Epidermal melanocyte (primary cell): ENCODE measurements at regions not wholly inside any gene's neighbourhood (a gene's known extent, or its start where the extent isn't known, plus 50 kb on each side); places are given as distances from the start of the nearest gene placed in this dataset.
"Not testable (repeated sequence)": the region's sequence is repeated elsewhere in the genome, so short reads cannot be mapped to it uniquely, and the experiment has no call there.

Experiments
- DNase-seq: peaks from one replicate; pipeline ENCODE4 v3.0.0; 2011; ENCODE audit warnings: low spot score; ENCODE audit not compliant: insufficient read length

DNA sequence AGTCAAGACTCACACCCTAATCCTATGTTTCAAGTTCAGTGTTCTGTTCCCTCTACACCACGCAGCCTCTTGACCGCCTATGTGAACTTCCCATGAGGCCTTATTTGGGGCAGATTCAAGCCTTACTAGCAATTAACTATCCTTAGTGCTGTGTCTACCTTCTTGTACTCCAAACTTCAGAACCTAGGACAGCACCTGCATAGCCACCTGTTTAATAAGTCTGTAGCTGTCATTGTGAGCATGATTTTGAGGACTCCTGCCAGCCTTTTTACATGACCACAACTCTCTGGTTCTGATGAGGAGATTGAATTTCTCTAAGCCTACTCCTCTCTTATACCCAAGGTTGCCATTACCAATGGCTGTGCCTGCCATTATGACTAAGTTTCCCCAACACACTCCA lies 50.8 kb upstream of the PCSK1 start:
- no peak for DNase-seq

DNA sequence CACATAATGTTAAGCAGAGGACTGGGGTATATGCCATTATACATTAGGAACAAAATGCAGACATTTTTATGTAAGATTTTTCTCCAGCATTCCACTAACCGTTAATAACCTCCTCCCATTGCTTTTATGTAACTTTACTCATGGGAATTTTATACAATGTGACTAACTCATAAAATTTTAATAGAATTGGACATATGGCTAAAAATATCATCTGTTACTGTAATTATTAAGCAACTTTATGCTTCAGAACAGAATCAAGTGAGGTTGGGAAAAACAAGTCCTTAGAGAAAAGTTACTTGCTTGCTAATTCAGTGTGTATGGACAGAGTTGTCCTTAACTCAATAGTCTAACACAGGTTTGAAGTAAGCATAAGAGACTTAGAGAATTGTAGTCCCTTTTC lies 54.8 kb upstream of the PCSK1 start:
- no peak for DNase-seq

DNA sequence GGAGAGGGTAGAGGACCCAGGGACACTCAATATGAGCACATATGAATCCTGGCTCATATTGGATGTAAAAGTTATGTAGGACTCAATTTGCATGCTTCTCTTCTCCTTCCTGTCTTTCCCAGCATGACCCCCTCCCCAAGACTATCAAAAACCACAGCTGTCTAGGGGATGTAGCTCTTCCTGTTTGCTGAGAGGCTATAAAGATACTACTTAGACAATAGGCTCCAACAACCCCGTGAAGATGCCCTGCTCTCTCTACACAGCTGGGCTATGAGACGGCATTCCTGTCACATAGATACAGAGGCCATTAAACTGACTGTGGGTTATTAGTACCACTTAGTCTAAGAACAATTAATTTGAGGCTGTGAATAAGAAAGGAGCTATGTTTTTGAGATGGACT lies 56.5 kb upstream of the PCSK1 start:
- no peak for DNase-seq

DNA sequence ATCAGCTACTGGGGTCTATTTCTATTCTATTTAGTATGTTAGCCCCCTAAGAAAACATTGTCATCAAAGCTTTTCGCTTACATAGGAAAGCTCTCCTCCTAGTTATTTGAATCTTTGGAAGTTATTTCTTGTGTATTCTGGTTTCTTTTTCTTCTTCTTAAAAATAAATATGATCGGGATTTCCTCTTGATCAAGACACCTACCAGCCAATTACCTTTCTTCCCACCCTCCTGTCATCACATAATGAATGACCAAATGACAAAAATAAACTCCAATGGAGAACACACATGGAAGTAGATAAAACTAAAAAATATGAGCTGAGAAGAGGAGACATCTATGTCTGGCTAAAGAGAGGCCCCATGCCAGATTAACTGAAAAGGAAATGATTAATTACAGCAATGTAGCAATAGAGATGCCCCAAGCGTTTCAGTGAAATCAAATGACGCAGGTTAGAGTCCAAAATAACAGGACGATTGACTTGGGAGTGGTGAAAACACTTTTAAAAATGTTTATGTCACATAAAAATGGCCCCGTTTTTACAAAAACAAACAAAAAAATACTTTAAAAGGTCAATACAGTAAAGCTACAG lies 59.5 kb upstream of the PCSK1 start:
- no peak for DNase-seq

DNA sequence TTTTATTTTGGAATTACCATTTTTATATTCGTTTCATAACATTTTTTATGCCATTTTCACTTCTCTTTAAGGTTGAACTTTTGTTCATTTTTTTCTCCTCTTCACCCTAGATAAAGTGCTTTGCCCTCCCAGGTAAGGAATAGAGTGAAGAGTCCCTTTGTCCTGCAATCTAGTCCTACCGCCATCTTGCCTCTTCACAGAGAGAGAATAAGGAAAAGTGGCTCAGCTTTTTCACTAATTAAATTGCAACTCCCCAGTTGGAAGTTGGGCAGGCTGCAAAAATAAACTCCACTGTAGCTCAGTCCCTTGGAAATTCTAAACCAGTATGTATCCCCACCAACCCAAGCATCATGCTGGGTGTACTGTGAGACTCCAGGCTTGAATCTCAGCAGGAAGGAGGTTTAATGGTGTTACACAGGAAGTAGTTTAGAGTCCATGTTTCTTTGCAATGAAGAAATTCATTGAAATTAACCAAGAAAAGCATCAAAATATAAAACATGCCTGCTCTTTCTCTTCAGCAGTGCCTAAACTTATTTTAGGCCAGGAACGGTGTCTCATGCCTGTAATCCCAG lies 60.3 kb upstream of the PCSK1 start:
- no peak for DNase-seq

DNA sequence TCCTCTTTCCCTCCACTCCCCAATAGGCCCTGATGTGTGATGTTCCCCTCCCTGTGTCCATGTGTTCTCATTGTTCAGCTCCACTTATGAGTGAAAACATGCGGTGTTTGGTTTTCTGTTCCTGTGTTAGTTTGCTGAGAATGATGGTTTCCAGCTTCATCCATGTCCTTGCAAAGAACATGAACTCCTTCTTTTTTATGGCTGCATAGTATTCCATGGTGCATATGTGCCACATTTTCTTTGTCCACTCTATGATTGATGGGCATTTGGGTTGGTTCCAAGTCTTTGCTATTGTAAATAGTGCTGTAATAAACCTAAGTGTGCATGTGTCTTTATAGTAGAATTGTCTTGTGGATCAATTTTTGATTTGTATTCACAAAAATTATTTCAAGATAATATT lies 62.4 kb upstream of the PCSK1 start:
- not testable (repeated sequence) for DNase-seq

DNA sequence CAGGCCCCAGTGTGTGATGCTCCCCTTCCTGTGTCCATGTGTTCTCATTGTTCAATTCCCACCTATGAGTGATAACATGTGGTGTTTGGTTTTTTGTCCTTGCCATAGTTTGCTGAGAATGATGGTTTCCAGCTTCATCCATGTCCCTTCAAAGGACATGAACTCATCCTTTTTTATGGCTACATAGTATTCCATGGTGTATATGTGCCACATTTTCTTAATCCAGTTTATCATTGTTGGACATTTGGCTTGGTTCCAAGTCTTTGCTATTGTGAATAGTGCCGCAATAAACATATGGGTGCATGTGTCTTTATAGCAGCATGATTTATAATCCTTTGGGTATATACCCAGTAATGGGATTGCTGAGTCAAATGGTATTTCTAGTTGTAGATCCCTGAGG lies 64.0 kb upstream of the PCSK1 start:
- not testable (repeated sequence) for DNase-seq

DNA sequence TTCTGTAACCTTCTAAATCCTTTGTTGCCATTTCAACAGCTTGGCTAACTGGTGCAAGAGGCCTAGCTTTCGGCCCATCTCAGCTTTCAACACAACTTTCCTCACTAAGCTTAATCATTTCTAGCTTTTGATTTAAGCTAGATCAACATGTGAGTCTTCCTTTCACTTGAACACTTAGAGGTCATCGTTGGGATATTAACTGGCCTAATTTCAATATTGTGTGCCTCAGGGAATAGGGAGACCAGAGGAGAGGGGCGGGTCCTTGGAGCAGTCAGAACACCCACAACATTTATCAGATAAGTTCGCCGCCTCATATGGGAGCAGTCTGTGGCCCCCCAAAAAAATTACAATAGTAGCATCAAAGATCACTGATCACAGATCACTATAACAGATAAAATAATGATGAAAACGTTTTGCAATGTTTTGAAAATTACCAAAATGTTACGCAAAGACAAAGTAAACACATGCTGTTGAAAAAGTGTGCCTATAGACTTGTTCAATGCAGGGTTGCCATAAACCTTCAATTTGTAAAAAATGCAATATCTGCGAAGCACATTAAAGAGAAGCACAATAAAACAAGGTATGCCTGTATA lies 66.8 kb upstream of the PCSK1 start:
- no peak for DNase-seq

DNA sequence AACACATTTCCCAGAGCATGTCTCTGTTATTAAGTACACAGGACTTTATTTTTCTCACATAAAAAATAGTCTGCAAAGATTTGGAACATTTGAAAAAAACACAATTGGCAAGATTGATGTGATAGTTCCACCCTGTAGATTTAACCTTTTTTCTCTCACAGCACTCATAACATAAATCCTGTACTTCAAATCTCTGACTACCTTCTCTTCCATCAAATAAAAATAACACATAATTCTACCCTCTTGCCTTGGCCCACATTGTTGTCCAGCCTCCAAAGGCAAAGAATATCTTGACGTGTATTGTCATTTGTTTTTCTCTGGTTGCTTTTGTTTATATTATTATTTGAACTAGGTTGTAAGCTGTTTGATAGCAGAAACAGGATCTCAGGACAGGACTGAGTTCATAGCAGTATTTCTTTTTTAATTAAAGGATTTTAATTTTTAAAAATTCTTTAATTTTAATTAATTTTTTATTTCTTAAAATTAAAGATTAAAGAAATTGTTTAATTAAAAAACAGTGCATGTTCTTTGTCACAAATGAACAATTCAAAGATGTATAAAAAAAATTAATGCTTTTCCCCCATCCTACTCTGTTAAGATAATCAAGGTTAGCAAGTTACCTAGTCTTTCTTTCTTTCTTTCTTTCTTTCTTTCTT lies 69.1 kb upstream of the PCSK1 start:
- DNase-seq: no peak

DNA sequence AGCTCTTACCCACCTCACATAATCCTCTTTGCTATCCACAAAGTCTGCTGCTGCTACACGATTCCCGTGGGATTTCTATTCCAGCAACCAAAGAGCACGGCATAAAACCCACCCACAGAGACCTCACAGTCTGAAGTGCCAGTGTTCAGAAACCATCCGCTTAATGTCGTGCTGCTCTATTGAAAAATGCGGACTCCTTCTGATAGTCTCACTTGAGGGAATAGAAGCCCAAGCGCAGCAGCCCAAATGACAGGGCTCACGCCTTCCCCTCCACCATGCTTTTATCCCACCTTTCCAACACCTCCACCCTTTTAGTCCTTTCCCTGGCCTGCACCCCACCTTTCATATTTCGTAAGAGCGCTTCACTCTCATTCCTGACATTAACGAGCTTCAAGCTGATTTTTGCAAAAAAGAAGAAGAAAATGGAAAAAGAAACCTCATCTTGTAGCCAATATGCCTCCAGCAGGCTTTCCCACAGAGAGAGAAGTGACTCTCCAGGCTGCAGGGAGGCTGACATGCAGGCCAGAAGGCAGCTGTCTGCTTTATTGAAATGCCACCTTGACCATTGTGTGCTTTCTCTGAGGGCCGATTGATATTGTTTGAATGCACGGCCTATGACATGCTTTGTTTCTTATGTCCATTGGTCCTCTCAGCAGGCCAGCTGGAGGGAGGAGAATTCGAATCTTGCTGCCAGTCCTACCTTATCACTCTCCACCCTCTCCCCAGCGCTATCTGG lies 70.6 kb upstream of the PCSK1 start:
- DNase-seq: no peak

DNA sequence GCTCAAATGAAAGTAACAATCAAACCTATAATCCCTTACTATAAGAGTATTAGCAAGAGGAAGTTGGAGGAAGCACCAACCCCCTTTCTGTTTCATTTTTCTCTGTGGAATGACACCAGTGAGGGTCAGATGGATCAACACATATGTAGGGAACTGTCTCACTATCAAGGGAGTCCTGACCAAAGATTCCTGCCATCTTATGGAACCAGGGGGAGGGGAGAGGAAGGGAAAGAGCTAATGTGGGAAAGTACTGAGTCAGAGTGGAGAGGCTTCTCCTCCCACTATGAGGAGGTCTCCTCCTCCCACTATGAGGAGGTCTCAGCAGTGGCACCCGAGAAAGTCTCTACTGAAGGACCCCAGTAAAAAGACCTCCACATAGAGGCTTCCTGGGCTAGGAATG lies 73.3 kb upstream of the PCSK1 start:
- DNase-seq: no peak

DNA sequence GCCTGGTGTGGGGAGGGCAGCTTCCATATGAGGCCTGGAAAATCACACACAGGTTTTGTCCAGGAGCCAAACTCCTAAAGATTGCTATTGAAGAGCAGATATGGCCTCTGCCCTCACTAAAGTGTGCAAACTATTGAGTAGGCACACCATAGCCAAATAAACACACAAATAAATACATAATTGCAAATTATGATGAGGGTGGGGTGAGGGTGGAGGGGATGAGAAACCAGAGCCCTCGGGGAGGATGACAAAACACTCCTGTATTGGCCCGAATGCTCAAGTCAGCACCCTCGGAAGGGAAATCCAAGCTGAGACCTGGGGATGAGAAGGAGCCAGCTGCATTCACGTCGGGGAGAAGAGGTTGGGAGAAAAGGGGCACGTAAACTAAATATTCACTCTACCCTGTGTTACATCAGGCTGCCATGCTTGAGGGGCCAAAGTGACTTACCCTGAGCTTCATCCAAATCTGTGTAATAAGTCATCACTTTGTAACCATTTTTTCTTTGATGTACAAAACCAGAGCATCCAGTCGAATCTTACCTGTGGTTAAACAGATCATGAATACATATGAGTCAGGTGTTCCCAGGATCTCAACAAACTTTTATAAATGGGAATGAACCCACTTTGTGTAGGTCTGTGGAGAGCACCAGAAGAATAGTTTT lies 73.9 kb upstream of the PCSK1 start:
- DNase-seq: no peak

DNA sequence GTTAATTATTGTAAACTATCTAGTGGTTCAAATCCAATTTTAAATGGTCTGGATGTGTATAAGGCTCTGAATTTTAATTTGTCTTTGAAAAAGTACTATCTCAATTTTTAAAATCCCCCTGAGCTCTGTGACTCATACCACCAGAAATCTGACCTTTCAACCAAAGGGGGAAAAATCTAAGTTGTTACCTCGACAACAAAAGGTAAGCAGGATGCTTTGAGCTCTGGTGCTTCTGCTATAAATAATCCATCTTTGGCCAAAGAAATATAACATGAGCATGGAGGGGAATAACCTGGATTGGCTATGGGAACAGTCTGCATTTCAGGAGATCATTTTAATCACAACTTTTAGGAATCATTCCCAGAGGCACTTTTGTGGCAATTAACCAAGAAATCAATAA lies 76.3 kb upstream of the PCSK1 start:
- DNase-seq: no peak

DNA sequence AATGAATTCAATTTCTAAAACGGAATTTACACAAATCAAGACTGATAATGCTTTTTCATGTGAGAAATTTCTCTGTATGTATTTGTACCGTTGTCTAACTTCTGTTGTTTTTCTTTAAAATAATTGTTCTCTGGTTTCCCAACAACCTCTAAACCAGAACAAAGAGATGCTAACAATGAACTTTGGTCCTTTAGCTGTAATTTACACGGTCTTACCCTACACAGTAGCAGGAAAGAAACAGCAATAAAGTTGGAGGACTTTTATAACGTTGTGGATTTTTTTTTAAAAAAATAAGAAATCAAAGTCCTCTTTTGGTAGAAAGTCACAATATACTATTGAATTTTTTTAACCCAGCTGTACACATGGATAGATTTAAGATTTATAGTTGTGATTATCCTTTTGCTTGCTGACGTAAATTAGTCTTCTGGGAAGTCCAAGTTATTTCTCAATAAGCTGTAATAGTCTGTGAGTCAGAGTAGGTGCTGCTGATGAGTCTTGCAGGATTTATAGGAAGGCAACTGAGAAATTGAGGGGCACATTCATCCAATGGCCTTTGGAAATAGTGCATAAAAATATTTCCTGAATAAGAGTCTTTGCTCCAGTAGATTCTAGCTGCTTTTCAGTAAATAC lies 76.8 kb upstream of the PCSK1 start:
- DNase-seq: no peak

DNA sequence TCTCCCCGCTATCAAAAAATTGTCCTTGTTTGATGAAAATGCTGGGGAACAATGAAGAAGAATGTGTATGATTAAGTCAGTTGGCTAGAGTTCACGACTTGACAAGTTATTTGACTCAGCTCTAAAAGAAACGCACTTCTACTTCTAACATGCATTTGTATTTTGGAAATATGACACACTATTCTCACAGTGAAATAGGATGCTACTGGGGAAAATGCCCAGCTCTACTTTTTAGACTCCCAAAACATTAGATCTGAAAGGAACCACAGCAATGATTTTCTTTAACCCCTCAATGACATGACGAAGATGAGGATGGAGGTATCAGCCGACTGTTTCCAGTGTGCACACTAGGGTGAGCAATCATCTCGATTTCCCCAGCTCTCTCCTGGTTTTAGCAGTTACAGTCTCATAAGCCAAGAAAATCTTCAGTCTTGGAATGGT lies 83.6 kb upstream of the PCSK1 start:
- DNase-seq: no peak

DNA sequence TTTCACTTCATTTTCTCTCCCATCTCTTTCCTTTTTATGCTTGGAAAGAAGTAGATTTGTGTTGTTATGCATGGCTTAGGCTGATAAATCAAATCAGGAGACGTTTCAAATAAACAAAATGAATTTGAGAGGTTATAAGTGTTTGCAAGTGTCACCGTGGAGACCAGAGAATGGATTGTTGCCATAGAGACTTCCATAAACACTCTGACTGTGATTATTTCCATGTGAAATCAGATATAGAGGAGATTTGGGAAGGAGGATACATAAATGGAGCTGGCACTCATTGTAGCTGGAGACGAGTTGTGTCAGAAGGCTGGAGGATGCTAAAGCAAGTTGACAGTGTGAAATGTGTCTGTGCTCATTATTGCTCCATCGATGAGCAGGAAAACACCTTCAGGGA lies 84.2 kb upstream of the PCSK1 start:
- no peak for DNase-seq

DNA sequence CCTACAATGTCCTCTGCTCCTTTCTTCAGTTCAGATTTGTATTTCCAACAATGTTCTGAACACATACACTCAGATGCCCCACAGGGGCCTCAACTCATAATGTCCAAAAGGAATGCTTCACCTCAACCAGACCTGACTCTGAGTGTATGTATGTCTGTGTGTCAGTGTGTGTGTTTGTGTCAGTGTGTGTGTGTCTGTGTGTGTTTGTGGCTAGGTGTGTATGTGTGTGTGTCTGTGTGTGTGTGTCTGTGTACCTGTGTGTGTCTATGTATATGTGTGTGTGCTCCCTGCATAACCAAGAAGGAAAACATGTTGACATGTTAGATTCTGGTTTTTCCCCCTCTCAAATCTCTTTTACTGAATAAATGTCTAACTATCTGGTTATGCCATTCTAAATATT lies 87.3 kb upstream of the PCSK1 start:
- no peak for DNase-seq

DNA sequence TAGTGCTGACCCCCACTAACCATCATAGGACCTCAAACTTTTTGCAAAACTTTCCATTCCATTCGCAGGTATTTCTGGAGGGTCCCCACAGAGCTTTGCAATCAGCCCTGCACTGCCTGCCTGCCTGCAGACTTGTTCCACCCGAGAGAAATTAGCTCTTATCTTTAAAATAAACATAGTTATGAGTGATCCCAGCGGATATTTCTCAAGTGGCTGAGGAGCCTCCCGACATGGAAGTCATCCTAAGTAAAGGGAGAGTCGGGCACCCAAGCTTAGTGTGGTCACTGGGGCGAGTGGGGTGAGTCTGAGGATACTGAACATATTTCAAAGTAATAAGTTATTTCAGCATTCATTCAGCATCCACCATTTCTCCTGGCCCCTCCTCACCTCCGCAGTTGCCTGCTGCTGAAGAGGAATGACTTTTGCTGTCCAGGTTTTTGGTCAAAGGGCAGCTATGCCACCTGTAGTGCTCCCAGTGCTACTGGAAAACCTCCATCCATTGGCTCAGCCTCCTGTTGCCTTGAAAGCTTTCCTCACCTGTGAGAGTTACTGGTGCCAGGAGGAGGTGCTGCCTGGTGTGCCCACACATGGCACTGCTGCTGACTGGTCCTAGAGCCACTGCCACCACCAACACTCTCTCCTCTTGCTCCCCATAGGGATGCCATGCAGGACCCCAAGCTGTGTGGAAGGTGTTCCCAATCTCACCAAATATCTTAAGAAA lies 89.7 kb upstream of the PCSK1 start:
- no peak for DNase-seq

DNA sequence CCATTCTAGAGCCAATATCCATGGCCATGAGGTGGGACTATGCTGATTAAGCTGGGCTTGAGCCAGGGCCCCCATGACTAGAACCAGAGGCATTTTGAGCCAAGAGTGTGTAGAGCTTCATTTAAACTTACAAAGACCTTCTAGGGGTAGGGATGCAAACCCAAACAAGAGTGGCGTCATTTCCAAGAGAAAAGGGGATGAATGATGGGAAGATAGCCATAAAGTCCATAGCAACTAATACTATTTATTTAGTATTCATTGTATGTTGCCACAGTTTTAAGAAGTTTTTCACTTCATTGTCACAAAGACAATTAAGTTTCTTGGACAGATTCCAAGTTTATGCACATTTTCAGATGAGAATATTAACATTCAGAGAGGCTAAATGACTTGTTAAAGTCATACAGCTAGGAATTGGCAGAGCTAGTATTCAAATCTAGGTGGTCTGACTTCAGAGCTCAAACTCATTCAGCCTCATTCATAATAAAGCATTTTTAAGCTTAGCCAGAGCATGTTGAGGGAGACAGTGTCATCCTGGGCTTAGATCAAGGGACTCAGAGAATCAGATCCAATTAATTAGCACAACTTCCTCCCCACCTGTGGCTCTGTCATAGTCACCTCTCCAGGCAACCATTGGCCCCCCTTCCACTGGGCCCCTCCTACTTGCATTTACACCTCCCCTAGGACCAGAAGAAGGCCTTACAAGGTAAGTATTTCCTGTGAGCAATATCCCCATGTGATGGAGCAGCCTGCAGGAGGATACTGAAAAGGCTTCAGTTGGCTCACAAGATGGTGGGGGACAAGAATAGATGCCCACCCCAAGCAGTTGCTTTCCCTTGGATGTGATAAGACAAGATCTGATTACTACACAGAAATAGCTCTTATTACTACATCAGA lies 95.0 kb upstream of the PCSK1 start:
- DNase-seq: no peak
